Cardiac fibroblast (primary cell): ENCODE measurements at regions not wholly inside any gene's neighbourhood (a gene's known extent, or its start where the extent isn't known, plus 50 kb on each side); places are given as distances from the start of the nearest gene placed in this dataset.
"Not testable (repeated sequence)": the region's sequence is repeated elsewhere in the genome, so short reads cannot be mapped to it uniquely, and the experiment has no call there.

Experiments used
- DNase-seq, 2 donors: peaks; one replicate each; pipeline versions ENCODE4 v3.0.0 to v3.0.0-alpha.2; 2010; ENCODE audit warnings: low read depth in 2 of 2
- H3K4me3 ChIP-seq, 2 donors: replicated peaks in 1 of 2; 1 replicate in 1 of 2; 2 replicates in 1 of 2; pipeline ENCODE4 v1.5.1; 2011; ENCODE audit warnings: low read depth in 2 of 2, low read length in 2 of 2, mild to moderate bottlenecking in 2 of 2, moderate library complexity in 1 of 2
- TF ChIP-seq, protein P1 (sequence below): IDR thresholded peaks from one replicate; pipeline ENCODE4 v1.5.1; 2011; ENCODE audit warnings: low read depth, mild to moderate bottlenecking, low read length, inconsistent platforms

DNA sequence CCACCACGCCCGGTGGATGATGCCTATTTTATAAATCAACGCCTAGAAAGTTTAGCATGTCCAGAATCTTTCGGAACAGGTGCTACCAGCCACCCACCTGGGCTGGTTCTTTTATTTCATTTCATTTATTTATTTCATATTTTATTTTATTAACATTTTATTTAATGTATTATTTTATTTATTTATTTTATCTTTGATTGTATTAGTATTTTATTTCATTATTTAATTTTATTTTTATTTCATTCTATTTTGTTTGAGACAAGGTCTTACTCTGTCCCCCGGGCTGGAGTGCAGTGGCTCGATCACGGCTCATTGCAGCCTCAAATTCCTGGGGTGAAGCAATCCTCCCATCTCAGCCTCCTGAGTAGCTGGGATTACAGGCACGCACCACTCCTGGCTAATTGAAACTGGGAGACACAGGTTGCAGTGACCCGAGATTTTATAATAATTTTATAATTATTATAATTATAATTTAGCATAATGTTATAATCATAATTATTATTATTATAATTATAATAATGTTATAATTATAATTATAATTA lies 187.2 kb downstream of the SHOX start:
- DNase-seq, result no peak
- TF ChIP-seq, protein P1, sequence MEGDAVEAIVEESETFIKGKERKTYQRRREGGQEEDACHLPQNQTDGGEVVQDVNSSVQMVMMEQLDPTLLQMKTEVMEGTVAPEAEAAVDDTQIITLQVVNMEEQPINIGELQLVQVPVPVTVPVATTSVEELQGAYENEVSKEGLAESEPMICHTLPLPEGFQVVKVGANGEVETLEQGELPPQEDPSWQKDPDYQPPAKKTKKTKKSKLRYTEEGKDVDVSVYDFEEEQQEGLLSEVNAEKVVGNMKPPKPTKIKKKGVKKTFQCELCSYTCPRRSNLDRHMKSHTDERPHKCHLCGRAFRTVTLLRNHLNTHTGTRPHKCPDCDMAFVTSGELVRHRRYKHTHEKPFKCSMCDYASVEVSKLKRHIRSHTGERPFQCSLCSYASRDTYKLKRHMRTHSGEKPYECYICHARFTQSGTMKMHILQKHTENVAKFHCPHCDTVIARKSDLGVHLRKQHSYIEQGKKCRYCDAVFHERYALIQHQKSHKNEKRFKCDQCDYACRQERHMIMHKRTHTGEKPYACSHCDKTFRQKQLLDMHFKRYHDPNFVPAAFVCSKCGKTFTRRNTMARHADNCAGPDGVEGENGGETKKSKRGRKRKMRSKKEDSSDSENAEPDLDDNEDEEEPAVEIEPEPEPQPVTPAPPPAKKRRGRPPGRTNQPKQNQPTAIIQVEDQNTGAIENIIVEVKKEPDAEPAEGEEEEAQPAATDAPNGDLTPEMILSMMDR, result no peak
- no peak overlapping the region for H3K4me3 ChIP-seq

DNA sequence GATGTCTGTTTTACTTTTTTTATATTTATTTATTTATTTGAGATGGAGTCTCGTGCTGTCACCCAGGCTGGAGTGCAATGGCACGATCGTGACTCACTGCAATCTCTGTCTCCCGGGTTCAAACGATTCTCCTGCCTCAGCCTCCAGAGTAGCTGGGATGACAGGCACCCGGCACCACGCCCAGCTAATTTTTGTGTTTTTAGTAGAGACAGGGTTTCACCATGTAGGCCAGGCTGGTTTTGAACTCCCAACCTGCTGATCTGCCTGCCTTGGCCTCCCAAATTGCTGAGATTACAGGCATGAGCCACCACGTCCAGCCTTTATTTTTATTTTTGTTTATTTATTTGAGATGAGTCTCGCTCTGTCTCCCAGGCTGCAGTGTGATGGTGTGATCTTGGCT lies 186.6 kb downstream of the SHOX start:
- not testable (repeated sequence) for DNase-seq, H3K4me3 ChIP-seq

DNA sequence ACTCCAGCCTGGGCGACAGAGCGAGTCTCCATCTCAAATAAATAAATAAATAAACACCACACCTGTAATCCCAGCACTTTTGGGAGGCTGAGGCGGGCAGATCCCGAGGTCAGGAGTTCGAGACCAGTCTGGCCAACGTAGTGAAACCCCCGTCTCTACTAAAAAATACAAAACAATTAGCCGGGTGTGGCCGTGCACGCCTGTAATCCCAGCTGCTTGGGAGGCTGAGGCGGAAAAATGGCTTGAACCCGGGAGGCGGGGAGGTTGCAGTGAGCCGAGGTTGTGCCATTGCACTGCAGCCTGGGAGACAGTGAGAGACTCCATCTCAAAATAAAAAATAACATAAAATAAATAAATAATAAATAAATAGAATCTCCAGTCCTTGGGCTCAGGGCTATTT lies 185.8 kb downstream of the SHOX start:
- TF ChIP-seq, protein P1, result no peak
- H3K4me3 ChIP-seq, result no peak overlapping the region
- no peak for DNase-seq

DNA sequence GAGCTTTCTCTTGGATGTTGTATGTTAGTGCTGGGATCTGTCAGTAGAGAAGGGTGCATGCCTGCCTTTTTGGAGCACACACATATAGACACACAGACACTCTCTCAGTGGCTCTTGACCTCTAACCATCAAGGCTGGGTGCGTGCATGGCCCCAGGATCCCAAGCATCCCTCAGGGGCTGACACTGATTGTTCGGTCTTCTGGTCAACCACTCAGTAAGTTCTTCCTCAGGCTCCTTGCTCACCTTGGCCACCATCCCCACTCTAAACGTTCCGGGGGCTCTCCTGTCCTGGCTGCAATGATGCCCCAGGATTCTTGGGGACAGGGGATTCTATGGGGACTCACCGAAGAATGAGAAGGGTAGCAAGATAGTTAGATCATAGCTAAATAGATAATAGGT lies 179.6 kb downstream of the SHOX start:
- H3K4me3 ChIP-seq, result no peak overlapping the region
- TF ChIP-seq, protein P1, result no peak
- DNase-seq, result no peak

DNA sequence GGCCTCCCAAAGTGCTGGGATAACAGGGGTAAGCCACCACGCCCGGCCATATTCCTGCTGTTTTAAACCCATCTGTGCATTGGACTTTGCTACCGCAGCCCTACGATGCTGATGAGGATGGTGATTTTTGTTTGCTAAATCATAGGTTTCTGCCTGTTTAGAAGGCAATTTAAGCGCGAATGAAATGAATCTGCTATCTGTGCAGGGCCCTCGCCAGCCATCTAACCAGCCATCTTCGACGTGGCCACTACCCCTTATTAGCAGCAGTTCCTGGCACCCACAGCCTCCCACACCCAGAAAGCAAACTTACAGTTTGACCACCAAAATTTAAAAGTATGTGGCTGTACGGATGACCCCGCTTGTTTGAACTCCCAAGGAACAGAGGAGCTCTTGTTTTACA lies 178.5 kb downstream of the SHOX start:
- DNase-seq, result no peak
- TF ChIP-seq, protein P1, result no peak
- H3K4me3 ChIP-seq, result no peak overlapping the region

DNA sequence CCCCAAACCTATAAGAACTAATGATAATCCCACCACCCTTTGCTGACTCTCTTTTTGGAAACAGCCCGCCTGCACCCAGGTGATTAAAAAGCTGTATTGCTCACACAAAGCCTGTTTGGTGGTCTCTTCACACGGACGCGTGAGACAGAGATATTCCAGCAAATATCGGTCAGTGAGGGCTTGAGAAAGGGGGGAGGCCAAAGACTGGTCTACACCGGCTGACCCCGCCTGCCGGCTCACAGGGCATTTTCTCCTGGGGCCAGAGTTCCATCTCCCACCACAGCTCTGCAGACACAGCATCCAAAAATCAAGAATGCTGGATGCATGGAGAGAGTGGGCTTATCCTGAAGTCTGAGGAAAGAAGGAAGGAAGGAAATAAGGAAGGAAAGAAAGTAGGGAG lies 176.0 kb downstream of the SHOX start:
- H3K4me3 ChIP-seq, result no peak overlapping the region
- DNase-seq, result no peak
- TF ChIP-seq, protein P1, result no peak

DNA sequence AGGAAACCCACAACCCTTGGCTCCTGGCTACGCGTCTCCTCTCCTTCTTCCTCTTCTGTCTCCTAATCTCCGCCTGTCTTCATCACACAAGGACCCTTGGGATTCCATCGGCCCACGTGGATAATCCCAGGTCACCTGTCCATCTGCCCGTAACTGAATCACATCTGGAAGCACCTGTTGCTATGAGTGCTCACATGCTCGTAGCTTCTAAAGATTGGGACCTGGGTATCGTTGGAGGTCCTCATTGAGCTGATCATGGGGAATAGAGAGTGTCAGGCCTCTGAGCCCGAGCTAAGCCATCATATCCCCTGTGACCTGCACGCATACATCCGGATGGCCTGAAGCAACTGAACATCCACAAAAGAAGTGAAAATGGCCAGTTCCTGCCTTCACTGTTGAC lies 175.4 kb downstream of the SHOX start:
- TF ChIP-seq, protein P1, result no peak
- H3K4me3 ChIP-seq, result no peak overlapping the region
- DNase-seq, result no peak
